ENCODE measurements at regions not wholly inside any gene's neighbourhood (a gene's known extent, or its start where the extent isn't known, plus 50 kb on each side); places are given as distances from the start of the nearest gene placed in this dataset.

- no peak for DNase-seq (ENCODE audit: low read depth)
These were observed 2788.4 kb downstream of the PCDH9 start for GRCh38 chr13:64441740-64442139.

GRCh38 chr13:64438084-64438483 lies 2792.1 kb downstream of the PCDH9 start:
- DNase-seq (ENCODE audit: low read depth): no peak

- DNase-seq (ENCODE audit: low read depth): no peak
These were observed 2800.4 kb downstream of the PCDH9 start for GRCh38 chr13:64429691-64430090.

GRCh38 chr13:64428196-64428595 lies 2801.9 kb downstream of the PCDH9 start:
- DNase-seq (ENCODE audit: low read depth): no peak

GRCh38 chr13:64423467-64423866 lies 2806.7 kb downstream of the PCDH9 start:
- DNase-seq (ENCODE audit: low read depth): no peak

- no peak for DNase-seq (ENCODE audit: low read depth)
These were observed 2810.0 kb downstream of the PCDH9 start for GRCh38 chr13:64420181-64420580.

- no peak for DNase-seq (ENCODE audit: low read depth)
These were observed 2812.6 kb downstream of the PCDH9 start for GRCh38 chr13:64417581-64417980.

GRCh38 chr13:64414381-64414780 lies 2815.8 kb downstream of the PCDH9 start:
- no peak for DNase-seq (ENCODE audit: low read depth)

GRCh38 chr13:64413529-64413928 lies 2816.6 kb downstream of the PCDH9 start:
- DNase-seq (ENCODE audit: low read depth): no peak

- DNase-seq (ENCODE audit: low read depth): no peak
These were observed 2819.7 kb downstream of the PCDH9 start for GRCh38 chr13:64410276-64411053.

- DNase-seq (ENCODE audit: low read depth): no peak
These were observed 2832.4 kb downstream of the PCDH9 start for GRCh38 chr13:64397701-64398100.

- DNase-seq (ENCODE audit: low read depth): no peak
These were observed 2852.5 kb downstream of the PCDH9 start for GRCh38 chr13:64377606-64378005.

GRCh38 chr13:64371461-64371860 lies 2858.7 kb downstream of the PCDH9 start:
- DNase-seq (ENCODE audit: low read depth): no peak

- no peak for DNase-seq (ENCODE audit: low read depth)
These were observed 2859.1 kb downstream of the PCDH9 start for GRCh38 chr13:64371045-64371444.

- no peak for DNase-seq (ENCODE audit: low read depth)
These were observed 2861.0 kb downstream of the PCDH9 start for GRCh38 chr13:64369121-64369520.

- DNase-seq (ENCODE audit: low read depth): no peak
These were observed 2867.6 kb downstream of the PCDH9 start for GRCh38 chr13:64362564-64362963.

- no peak for DNase-seq (ENCODE audit: low read depth)
These were observed 2882.5 kb downstream of the PCDH9 start for GRCh38 chr13:64347664-64348063.

- no peak for DNase-seq (ENCODE audit: low read depth)
These were observed 2890.6 kb downstream of the PCDH9 start for GRCh38 chr13:64339373-64340063.

- DNase-seq (ENCODE audit: low read depth): no peak
These were observed 2891.5 kb downstream of the PCDH9 start for GRCh38 chr13:64338671-64339070.

GRCh38 chr13:64333888-64334287 lies 2896.2 kb downstream of the PCDH9 start:
- no peak for DNase-seq (ENCODE audit: low read depth)

- DNase-seq (ENCODE audit: low read depth): no peak
These were observed 2898.1 kb downstream of the PCDH9 start for GRCh38 chr13:64332048-64332447.

GRCh38 chr13:64327505-64328194 lies 2902.5 kb downstream of the PCDH9 start:
- no peak for DNase-seq (ENCODE audit: low read depth)

- no peak for DNase-seq (ENCODE audit: low read depth)
These were observed 2898.7 kb upstream of the PCDH20 start for GRCh38 chr13:64314331-64314730.
